Skin epidermis (tissue), 12 donors: ENCODE measurements at regions not wholly inside any gene's neighbourhood (a gene's known extent, or its start where the extent isn't known, plus 50 kb on each side); places are given as distances from the start of the nearest gene placed in this dataset.

ENCODE experiments used
- H3K27ac ChIP-seq, 21 experiments: fragments of 200-600 bp; sonication (generic) in 11 of 21; one replicate each; pipeline ENCODE4 v1.5.0; 2020; ENCODE audit warnings: mild to moderate bottlenecking in 3 of 21, inconsistent platforms in 2 of 21, moderate library complexity in 2 of 21
- H3K4me3 ChIP-seq, 7 experiments: fragments of 200-600 bp; sonication (generic) in 2 of 7; one replicate each; pipeline ENCODE4 v1.5.0; 2020; ENCODE audit warnings: inconsistent platforms in 2 of 7, mild to moderate bottlenecking in 2 of 7, moderate library complexity in 1 of 7

DNA sequence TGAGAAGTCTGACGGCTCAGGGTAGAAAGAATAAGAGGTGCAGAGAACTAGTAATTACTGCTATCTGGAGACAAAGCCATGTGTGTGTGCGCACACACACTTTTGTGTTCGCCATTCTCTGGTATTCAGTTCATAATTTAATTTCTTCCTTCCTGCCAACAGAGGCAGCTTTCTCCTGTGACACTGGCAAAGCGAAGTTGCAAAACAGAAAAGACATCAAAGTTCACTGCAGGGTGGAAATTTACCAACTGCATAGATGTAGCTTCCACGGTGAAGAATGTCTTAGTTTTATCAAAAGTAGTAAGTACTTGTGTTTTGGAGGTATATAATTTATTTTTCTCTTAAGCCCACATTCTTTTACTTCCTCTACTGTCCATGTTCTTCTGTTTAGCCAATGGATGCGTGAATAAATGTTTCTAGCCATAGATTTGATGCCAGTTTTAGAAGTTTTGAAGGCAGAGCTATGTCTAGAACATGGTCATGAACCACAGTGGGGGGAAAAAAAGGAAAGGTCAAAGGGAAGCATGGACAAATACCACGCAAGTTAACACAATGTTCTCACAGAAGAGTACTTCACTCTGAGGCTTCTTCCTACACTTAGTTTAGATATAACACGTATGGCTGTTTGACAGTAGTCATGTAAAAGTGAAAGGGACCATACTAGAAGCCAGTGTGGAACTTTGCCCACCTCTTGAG, 536.5 kb upstream of the GRIA1 start:
- H3K4me3 ChIP-seq, result no peak overlapping the region
- no peak overlapping the region for H3K27ac ChIP-seq

DNA sequence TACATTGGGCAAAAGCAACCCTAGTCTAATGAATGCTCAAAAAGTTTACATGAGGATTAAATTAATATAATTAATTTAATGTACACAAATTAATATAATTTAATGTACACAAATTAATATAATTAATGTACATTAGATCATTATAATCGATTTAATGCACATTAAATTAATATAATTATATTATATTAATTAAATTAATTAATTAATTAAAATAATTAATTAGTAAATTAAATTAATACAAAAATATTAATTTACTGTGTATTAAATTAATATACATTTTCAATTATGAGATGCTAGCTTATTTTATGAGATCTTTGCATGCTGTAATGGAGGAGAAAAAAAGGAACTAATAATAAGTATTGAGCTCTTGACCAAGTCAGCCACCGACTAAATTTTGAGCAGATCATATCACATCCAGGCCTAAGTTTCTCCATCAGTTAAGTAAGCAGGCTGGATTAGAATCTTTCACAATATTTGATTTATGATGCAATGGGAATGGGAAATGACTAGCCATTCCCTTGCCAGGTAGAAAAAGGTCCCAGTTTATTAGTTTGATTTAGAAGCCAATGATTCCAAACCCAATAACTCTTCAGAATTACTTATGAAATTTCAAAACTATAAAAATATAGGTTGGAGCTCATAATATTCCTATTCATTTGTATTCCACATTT, 533.4 kb upstream of the GRIA1 start:
- H3K27ac ChIP-seq, result no peak overlapping the region

DNA sequence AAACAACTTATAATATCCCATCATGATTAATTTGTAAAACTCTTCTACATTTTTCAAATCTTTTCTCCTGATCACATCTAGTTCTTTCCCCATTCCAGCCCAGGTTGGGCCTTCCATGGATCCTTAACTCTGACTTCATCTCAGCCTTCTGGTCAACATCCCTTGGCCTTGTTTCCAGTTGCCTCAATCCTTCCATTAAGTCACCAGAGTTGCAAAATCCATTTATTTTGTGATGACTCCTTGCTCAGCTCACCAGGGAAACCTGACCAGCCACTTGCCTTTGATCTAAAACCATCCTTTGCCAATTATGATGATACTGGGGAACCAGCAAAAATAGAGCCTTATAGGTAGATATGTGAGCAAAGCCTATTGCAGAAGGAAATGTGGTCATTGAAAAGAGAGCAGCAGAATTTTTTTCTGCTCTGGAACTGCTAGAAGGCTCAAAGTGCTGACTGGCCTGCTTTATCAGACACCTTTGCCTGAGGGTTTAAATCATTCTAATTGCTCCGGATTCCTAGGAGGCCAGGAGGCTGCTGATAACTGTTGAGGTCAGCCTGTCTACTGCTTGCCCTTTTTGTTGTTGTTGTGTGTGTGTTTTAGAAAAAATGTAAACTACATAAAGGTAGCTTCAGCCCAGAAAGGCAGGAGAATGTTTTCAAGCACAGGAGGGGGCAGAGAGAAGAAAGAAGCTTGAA, 512.2 kb upstream of the GRIA1 start:
- Histone ChIP-seq H3K27ac (no peak overlapping the region), H3K4me3 (no peak overlapping the region)

More for the DNA sequence above, 533.4 kb upstream of the GRIA1 start:
- no peak overlapping the region for H3K4me3 ChIP-seq

DNA sequence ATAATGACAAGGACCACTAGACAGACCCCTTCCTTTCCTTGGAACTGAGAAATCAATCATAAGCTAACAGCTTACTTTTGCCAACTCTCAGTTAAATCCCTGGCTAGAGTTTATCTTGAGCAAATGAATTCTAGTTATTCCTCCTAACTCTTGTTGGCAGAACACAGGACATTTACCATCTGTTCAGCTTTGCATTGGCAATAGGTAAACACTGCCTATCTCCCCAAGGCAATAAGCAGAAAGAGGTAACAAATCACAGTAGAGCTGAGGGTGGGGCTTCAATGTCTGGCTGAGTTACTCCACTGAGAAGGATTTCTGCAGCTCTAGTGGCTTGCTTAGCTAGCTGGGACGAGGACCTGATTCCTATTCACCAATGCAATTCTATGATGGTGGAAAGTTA, 503.3 kb upstream of the GRIA1 start:
- Histone ChIP-seq H3K27ac (no peak overlapping the region), H3K4me3 (no peak overlapping the region)

- H3K4me3 ChIP-seq, result no peak overlapping the region
- no peak overlapping the region for H3K27ac ChIP-seq
Measured at GRCh38 chr5:152990217-152990616, 500.3 kb upstream of the GRIA1 start.

DNA sequence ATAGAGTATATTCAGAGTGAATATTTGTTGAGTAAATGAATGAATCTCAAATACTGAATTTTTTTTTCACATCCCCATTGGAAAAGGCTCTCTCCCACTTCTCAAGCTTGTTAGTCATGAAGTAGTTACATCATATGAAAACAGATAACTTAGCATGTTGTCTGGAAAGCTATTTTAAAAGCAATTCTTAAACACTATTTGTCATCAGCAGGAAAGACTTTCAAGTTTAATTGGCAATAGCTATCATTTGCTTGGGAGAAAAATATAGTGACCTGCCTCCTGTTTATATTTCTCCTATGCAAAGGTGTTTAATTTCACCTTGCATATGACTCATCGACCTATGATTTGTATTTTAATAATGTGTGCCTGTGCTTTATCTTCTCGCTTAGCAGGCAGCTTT, 499.8 kb upstream of the GRIA1 start:
- H3K27ac ChIP-seq, result no peak overlapping the region
- H3K4me3 ChIP-seq, result no peak overlapping the region

DNA sequence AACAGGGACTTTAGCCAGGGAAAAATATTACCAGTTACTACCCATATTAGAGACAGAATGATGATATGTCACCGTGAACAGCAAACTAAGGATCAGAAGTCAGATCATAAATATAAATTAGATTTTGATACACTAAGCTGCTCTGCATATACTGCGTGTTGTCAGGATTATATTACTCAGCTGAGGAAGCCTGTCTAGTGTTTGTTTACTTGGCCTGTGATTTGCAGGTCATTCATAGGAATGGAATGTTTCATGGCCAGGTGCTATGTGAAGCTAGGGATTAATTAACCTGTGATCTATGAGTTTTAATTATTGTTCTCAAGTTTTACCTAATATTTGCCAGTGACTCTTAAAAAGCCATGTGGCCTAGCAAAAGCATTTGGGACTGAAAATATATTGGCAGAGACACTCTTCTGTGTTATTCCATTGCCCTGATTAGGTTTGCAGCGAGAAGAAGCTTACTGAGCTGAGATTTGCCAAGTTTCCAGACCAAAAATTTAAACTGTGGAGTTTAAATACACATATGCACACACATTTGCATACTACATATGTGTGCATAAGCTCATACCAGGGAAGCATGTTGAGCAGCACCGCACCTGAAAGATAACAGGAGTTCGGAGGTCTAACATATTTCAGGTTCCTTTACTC, 496.3 kb upstream of the GRIA1 start:
- Histone ChIP-seq H3K4me3 (no peak overlapping the region), H3K27ac (no peak overlapping the region)

- H3K4me3 ChIP-seq, result no peak overlapping the region
Measured at GRCh38 chr5:152995214-152995725, 495.2 kb upstream of the GRIA1 start.

DNA sequence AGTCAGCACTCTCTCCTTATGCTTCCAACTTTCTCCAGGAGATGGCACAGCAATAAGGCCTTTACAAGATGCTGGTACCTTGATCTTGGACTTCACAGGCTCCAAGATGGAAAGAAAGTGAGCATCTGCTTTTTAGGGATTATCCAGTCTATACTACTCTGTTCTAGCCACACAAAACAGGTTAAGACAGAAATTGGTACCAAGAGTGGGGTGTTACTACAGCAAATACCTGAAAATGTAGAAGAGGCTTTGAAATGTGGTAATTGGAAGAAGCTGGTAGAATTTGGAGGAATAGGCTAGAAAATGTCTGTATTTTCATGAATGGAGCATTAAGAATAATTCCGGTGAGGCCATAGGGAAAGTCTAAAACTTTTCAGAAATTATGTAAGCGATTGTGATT, 484.8 kb upstream of the GRIA1 start:
- Histone ChIP-seq H3K4me3 (no peak overlapping the region), H3K27ac (no peak overlapping the region)

More at GRCh38 chr5:152995214-152995725, 495.2 kb upstream of the GRIA1 start:
- no peak overlapping the region for H3K27ac ChIP-seq

- Histone ChIP-seq H3K27ac (no peak overlapping the region), H3K4me3 (no peak overlapping the region)
Measured at GRCh38 chr5:153006681-153007080, 483.8 kb upstream of the GRIA1 start.

DNA sequence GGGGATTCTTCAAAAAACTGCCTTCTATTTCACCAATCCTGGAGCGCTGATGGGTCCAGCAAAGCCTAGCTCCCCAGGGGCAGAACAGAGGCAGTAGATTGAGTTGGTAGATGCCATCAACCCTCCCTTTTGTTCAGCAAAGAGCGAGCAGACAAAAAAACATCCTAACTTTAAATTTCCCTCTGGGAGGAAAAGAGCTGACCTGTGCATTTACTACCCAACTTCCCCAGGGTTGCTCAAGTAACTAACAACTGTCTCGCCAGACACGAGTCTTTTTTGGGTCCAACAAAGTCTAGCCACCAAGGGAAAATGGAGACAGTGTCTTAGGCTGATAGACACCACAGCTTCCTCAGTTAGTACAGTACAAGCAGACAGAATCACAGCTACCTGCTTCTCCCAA, 476.3 kb upstream of the GRIA1 start:
- no peak overlapping the region for H3K27ac ChIP-seq

DNA sequence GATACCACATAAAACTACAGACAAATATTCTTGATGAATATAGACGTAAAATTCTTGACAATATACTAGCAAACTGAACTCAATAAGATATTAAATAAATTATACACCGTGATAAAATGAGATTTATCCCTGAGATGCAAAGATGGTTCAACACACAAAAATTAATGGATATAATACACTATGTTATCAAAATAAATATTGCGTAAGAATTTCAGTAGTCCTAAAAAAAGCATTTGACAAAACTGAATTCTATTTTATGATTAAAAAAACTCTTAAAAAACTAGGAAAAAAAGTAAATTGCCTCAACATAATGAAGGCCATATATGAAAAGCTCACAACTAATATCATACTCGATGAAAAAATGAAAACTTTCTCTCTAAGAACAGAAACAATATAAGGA, 472.3 kb upstream of the GRIA1 start:
- Histone ChIP-seq H3K4me3 (no peak overlapping the region), H3K27ac (no peak overlapping the region)

More for the DNA sequence above, 476.3 kb upstream of the GRIA1 start:
- no peak overlapping the region for H3K4me3 ChIP-seq

- no peak overlapping the region for H3K27ac ChIP-seq
- no peak overlapping the region for H3K4me3 ChIP-seq
Measured at GRCh38 chr5:153030755-153031725, 459.4 kb upstream of the GRIA1 start.

- no peak overlapping the region for H3K4me3 ChIP-seq
- H3K27ac ChIP-seq, result no peak overlapping the region
Measured at GRCh38 chr5:153039501-153039900, 451.0 kb upstream of the GRIA1 start.

- no peak overlapping the region for H3K27ac ChIP-seq
- H3K4me3 ChIP-seq, result no peak overlapping the region
Measured at GRCh38 chr5:153043886-153044285, 446.6 kb upstream of the GRIA1 start.

DNA sequence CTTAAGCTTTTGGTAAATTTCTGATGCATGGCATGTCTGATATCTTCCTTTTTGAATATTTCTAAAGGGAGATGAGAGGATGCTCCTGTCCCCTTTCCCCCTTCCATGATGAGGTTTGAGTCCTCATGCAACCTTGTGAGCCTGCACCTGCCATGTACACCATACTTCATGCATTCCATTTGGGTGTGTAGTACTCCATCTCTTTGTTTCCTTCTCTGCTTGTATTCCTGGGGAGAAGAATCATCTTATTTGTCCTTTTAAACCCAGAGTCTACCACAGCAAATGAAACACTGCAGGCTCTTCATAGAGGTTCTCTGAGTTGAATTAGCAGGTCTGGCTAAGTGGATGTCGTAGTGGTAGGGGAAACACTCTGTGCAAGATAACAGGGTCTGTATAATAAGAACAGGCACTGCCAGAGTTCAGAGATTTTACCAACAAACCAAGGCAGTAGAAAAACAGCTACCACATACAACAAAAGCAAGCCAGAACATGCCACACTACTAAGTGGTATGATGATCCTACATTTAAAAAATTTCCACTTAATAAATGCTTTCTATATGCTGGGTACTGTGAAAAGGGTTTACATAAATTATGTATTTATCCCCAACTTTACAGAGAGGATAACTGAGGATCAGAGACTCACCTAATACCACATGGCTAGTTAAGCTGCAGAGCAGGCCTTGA, 439.8 kb upstream of the GRIA1 start:
- Histone ChIP-seq H3K4me3 (no peak overlapping the region), H3K27ac (no peak overlapping the region)

GRCh38 chr5:153066281-153066680, 424.2 kb upstream of the GRIA1 start:
- Histone ChIP-seq H3K27ac (no peak overlapping the region), H3K4me3 (no peak overlapping the region)

DNA sequence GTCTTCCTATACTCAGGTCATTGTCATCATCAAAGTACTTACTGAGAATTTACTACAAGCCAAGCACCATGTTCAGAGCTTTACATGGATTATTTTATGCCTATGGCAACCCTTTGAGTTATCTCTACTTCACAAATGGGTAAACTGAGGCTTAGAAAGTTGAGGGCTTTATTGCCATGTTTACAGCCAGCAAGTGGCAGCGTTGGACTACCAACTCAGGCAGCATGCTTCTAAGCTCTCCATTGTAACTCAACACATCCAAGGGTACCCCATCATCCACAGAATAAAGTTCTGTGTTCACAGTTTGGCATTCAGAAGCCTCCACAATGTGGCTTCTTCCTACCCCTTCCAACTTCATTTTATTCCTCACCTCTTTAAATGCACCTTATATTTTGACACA, 422.6 kb upstream of the GRIA1 start:
- Histone ChIP-seq H3K27ac (no peak overlapping the region), H3K4me3 (no peak overlapping the region)

- H3K4me3 ChIP-seq, result no peak overlapping the region
- no peak overlapping the region for H3K27ac ChIP-seq
Measured at GRCh38 chr5:153079396-153079795, 411.1 kb upstream of the GRIA1 start.
